HG03135 (cell line): ENCODE measurements at regions not wholly inside any gene's neighbourhood (a gene's known extent, or its start where the extent isn't known, plus 50 kb on each side); places are given as distances from the start of the nearest gene placed in this dataset.
"Not testable (repeated sequence)": the region's sequence is repeated elsewhere in the genome, so short reads cannot be mapped to it uniquely, and the experiment has no call there.

Experiments
- ATAC-seq: cut with Tn5 transposase; IDR thresholded peaks from one replicate; pipeline ENCODE4 v1.9.1; 2021; ENCODE audit warnings: mild to moderate bottlenecking, moderate library complexity; ENCODE audit not compliant: unreplicated experiment

DNA sequence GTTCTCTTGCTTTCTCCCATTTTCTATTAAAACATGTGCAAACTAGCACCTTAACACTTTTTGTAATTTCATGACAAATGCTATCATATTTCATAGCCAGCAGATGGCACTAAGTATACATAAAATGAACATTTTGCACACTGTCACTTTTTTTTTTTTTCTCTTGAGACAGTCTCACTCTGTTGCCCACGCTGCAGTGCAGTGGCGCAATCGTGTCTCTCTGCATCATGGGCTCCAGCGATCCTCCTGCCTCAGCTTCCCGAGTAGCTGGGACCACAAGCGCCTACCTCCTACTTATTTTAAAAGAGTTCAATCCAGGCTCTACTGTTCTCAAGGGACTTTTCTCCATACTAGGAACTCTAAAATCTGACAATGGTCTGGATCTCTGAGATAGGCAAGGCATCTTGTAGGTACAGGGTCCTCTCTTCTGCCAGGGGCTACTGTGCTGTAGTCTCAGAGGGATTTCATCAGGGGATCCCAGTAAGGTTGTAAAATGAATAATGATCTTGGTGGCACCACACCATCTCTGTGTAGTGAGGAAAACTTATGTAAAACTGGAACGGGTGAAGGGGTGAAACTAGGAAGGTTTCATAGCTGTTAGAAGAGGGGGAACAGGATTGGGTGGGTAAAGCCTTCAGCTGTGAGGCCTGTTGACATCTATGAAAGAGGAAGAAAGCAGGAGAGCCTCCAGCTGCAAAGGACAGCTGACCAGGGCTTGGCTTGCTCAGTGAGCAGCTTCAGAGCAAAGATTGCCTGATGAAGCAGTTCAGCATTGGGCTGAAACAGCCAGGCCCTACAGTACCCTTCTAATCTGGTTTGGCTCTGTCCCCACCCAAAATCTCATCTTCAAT, 196.9 kb downstream of the AVL9 start:
- not testable (repeated sequence) for ATAC-seq

DNA sequence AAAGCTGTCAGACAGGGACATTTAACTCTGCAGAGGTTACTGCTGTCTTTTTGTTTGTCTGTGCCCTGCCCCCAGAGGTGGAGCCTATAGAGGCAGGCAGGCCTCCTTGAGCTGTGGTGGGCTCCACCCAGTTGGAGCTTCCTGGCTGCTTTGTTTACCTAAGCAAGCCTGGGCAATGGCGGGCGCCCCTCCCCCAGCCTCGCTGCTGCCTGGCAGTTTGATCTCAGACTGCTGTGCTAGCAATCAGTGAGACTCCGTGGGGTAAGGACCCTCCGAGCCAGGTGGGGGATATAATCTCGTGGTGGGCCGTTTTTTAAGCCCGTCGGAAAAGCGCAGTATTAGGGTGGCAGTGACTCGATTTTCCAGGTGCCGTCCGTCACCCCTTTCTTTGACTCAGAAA, 192.8 kb downstream of the AVL9 start:
- not testable (repeated sequence) for ATAC-seq

DNA sequence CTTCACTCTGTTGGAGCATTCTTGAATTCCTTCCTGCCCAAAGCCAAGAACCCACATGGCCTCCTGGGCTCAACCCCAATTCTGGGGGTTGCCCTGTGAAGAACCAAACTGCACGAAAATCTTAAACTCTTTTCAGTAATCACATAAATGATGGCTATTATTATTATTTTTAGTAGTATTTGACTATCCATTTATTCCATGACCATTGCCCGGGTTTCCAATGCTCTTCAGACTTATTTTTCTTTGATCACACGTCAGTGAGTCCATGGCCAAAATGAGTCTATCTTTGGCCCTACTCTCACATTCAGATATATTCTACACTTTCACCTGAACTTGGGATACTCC, 185.9 kb downstream of the AVL9 start:
- ATAC-seq, result no peak

DNA sequence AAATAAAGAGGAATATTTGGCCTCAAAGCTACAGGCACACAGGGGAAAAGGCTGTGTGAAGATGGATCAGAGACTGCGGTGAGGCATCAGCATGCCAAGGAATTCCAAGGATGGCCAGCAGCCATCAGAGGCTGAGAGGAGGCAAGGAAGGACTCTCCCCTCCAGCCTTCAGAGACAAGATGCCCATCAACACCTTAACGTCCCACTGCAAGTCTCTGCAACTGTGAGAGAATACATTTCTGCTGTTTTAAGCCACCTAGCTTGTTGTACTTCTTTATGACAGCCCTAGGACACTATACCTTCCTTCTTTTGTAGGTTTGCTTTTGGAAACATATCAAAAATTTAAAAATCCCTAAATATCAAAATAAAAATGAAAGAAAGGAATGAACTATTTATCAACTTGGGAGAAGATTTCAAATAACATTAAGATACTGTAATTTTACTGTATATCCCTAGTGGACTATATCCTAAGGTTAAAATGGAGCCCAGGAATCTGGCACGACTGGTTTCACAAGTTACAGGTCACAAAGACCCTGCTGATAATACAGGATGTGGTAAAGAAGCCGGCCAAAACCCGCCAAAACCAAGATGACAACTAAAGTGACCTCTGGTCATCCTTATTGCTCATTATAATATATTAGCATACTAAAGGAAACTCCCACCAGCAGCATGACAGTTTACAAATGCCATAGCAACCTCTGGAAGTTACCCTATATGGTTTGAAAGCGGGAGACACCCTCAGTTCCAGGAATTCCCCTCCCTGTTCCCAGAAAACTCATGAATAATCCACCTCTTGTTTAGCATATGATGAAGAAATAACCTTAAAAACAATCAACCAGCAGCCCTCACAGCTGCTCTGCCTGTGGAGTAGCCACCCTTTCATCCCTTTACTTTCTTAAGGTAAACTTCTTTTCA, 185.2 kb downstream of the AVL9 start:
- no peak for ATAC-seq

DNA sequence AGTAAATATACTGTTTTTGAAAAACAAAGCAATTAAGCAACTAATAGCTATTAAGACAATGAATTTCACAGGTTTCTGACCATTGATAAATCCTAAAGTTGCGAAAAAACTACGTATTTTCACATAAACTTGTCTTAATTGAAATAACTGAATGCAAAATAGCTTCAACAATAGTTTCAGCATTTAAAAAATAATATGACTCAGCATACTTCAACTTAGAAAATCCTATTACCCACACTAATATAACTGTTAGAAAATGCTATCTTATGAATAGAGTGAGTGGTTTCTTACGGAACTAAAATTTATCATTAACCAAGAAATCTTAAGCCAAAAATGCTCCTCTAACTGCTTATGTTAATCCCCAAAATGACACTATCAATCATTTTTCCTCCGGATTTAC, 183.9 kb downstream of the AVL9 start:
- ATAC-seq, result no peak

DNA sequence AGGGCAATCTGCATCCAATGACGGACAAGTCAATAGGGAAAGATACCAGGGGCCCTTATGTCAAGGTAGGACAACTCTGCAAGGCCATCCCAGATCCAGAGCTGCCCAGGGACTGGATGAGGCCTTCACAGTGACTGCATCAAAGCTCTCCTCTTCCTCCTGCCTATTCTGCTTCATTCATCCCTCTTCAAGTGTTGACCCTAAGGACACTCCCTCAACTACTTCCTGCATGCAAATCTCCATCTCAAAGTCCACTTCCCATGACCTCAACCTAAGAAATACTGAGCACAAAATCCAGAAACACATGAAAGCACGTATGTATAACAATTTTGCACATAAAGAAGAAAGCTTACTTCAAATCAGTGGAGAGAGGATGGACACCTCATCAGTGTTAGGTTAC, 182.3 kb downstream of the AVL9 start:
- no peak for ATAC-seq

DNA sequence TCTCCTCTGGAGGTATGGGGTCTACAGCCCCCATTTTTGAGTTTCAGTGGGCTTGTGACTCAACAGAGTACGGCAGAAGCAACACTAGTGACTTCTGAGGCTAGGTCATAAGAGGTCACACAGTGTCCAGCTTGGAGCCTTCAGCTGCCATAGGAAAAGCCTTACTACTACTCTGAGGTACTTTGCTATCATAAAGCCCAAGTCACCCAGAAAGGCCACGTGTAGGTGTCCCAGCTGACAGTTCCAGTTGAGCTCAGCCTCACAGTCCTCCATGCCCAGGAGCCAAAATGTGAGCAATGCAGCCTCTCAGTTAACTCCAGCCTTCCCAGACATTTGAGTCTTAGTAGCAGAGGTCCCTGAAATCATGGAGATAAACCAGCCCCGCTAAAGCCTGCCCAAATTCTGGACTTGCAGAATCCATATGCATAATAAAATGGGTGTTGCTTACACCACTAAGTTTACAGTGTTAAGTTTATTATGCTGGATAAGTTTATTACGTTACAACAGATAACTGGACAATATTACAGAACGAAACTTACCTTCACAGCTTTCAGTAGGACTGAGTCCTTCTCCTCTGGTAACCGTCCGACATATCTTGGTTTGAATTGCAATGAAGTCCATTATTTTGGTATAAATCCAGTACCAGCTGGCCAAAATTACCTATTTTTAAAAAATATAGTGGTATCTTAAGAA, 181.1 kb downstream of the AVL9 start:
- no peak for ATAC-seq

DNA sequence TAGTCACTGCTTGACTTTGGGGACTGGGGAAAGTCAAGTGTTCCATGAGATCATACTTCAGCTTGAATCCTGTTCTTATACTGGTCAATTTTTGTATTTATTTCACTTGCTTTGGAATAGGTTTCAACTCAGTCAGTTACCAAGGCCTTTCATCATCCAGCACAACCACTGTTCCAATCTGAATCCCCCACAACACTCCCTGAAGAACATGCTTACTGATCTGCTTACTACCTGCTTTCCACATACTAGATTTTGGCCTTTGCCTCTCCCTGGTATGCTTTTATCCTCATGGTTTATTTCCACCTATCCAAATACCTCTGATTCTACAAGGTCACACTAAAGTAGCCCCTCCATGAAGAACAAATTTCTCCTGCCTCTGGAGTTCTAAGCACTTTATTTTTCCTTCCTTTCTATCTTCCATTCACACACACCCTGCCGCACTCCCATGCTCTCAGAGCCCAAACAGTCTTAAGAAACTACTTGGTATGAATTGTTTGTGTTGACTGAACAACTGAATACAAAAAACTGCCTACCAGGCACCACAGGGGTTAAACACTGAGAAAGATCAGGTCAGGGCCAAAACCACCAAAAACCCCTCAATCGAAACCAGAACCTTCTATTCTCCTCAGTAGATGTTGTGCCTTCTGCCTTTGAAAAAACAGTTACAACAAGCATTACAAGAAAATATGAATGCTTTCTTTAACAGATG, 178.1 kb downstream of the AVL9 start:
- ATAC-seq, result no peak

DNA sequence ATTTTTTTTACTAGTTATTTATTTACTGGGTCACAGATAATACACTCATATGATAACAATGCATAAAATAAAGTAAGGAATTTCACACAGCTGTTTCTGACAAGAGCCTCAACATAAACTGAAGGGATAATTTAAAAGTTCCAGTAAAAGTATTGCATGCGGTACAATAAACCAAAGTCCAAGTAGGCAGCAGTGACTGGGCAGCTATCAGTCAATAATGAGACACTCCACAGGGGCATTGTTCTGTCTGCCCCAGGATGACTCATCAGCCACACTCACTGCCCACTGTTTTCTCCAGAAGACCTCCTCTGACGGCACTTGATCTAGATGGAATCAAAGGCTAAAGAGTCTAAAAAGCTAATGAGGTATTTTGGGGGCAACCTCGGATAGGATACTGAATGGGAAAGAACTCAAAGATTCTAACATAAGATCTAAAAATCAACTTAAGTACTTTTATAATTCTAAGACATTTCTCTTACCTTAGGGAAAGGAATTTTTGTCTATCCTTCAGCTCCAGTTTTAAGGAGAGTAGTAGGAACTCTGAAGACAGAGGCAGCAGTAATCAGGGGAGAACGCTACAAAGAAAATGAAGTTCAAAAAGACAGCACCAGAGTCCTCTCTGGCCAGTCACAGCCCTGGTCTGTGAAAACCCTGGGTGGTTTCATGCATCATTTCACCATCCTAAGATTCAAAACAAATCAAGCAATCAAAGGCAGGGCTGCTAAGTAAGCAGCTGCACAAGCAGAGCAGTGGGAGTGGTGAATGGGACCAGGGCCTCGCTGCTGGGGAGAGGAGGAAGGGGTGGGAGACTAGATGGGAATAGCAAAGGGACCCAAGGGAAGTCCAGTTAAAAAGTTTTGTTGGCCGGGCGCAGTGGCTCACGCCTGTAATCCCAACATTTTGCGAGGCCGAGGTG, 175.1 kb downstream of the AVL9 start:
- ATAC-seq, result no peak

DNA sequence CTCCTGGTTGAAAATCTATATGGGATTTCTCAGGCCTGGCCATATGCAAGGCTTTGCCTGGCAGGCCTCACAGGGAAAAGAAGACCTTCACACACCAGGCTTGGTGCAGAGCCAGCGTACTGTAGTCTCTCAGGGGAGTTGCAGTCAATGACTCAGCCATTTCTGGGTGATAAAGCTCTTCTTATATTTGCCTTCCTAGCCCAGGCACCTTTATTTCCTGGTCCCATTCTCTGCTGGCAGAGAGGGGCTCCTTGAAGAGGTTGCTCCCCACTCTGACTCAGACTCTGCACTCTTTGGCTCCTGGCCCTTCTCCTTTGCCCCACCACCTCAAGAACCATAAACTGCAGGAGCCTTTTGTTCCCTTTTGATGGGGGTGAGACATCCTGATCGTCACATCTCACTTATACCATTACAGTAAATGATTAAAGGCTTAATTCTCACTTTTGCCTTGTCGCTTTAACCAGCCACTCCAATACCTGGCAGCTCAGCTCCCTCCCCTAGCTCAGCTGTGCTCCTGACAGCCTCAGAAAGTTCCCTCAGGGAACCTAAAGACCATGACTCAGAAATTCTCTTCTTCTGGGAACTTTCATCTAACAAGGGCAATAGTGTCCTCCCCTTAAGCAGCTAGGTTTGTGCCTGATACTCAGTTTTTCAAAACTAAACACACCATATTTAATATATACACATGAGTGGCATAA, 174.0 kb downstream of the AVL9 start:
- not testable (repeated sequence) for ATAC-seq

DNA sequence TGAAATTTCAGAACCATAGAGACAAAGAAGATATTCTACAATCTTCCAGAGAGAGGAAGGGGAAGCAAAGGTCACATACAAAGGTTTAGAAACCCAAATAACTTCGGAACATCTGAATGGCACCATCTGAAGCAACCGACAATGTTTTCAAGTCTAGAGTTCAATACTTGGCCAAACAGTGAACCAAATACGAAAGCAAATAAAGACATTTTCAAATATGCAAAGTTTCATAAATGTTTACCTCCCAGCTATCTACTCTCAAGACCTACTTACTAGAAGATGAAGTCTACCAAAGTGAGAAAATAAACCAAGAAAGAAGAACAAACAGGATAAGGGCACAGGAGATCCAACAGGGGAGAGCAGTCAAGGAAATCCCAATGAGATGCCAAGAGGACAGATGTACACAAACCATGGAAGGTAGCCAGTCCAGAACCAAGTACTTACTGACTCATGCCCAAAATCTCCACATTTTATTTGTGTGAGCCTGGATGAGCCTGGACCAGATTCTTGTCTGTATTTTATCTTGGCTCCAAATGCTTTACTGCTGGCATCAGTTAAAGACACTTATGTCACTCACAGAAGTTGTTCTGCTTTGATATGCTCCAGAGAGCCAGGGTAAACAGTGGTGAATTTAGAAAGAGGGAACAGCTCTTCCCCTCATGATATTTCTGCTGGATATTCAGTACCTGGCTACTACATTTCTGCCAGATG, 173.3 kb downstream of the AVL9 start:
- not testable (repeated sequence) for ATAC-seq

DNA sequence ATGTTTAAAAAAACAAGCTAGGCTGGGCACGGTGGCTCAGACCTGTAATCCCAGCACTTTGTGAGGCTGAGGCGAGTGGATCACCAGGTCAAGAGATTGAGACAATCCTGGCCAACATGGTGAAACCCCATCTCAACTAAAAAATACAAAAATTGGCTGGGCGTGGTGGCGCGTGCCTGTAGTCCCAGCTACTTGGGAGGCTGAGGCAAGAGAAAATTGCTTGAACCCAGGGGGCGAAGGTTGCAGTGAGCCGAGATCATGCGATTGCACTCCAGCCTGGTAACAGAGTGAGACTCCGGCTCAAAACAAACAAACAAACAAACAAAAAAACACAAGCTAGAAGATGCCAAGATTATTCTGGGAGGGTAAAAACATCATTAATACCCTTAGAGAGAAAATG, 172.3 kb downstream of the AVL9 start:
- ATAC-seq, result not testable (repeated sequence)

DNA sequence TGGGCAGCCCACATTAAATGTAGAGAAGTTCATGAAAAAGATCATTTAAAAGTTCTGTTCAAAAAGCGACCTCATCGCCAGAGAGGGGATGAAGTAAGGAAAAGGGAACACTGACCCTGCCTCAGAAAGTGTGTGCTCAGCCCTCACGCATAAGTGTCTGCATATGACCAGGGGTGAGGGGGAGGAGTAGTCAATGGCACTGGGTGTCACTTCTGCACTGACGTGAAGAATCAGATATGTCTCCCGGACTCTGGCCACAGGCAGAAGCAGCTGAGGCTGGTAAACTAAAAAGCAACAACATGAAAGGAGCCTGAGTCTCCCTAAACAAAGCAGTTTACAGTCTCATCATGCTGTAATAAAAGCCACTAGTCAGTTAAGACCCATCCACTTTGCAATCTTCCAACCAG, 168.5 kb downstream of the AVL9 start:
- not testable (repeated sequence) for ATAC-seq

DNA sequence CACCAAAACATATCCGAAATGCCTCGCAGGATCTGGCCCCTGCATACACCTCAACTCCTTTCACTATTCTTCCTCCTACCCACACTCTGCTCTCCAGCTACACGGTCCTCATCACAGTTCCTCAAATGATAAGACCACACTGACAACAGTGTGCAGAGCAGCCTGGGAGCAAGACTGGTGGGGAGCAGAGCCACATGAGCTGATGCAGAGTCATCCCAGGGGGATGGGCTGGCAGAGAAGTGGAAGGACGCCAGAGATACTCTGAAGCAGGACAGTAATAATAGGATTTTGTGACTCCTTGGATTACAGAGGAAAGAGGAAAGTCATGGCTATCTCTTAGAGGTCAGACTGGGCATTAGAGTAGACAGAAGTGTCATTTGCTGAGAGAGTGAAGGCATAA, 167.2 kb downstream of the AVL9 start:
- ATAC-seq, result not testable (repeated sequence)

DNA sequence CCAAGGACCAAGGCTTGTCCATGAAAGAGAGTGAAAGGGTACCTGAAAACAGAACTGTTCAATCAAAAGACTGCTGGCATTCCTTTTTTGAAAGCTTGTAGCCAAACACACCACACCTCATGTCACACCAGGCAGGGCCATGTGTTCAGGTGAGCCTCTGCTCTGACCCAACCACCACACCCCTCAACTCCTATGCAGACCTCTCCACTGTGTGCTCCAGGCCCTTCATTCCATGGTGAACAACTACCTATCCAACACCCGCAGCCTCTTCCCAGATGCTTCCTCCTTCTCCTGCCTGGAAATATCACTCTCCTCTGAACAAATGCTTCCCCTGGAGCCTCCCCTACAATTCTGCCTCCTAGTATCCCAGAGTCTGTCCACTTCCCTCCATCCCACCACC, 166.6 kb downstream of the AVL9 start:
- ATAC-seq, result no peak

DNA sequence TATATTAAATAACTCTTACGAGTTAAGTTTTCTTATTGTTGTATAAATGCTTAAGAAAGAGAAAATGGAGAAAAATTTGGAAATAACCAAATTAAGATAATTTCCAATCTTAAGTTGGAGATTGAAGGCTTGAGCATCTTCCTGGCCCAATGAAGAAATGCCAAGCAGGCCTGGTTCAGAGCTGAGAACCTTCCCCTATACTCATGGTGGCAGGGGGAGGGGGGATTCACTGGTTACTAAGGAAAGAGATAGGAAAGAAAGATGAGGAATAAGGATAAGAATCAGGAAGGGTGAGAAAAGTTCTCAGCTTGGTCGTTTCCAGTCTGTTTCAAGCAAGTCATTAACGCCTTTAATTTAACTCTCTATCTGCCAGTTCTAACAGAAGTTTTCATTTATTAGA, 166.2 kb downstream of the AVL9 start:
- no peak for ATAC-seq

DNA sequence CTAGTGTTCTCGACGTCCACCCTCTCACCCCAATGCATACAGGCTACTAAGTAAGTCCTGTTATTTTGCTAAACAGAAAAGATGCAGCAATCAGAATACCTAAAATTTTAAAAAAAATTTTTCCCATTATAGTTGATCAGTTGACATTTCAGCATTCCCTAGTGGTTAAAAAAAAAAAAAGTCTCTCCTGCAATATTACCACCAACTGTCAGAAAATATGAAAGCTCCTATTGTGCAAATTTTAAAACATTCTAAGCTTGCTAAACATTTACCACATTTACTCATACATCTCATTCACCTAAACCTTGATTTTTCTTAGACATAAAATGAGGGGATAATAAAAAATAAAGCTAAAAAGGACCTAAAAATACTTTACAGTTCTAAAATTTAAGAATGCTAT, 165.6 kb downstream of the AVL9 start:
- ATAC-seq, result no peak

DNA sequence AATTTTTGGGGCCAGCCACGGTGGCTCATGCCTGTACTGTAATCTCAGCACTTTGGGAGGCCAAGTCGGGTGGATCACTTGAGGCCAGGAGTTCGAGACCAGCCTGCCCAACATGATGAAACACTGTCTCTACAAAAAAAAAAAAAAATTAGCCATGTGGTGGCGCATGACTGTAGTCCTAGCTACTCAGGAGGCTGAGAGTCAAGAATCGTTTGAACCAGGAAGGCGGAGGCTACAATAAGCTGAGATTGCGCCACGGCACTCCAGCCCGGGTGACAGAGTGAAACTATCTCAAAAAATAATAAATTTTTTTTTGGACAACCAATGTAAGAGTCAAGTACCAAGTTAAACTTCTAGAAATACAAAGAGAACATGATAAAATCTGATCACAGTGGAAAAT, 164.6 kb downstream of the AVL9 start:
- no peak for ATAC-seq

DNA sequence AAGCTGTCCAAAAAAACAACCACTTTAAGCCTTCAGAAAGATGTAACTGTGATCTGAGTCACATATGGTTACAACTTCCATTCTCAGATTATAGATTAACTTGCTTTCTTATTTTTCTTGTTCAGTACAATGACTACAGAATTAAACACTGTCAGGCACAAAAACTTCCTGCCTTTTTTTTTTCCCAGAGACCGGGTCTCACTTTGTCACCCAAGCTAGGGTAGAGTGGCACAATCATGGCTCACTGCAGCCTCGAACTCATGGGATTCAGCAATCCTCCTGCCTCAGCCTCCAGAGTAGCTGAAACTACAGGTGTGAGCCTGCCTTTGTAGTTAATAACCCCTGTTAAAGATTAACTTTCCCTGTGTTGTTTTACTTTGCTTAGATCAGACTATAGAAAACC, 163.2 kb downstream of the AVL9 start:
- peak; percentile 70 for ATAC-seq
